ENCODE measurements at regions not wholly inside any gene's neighbourhood (a gene's known extent, or its start where the extent isn't known, plus 50 kb on each side); places are given as distances from the start of the nearest gene placed in this dataset.
"Not testable (repeated sequence)": the region's sequence is repeated elsewhere in the genome, so short reads cannot be mapped to it uniquely, and the experiment has no call there.

- FAIRE-seq, result no peak
Observed at GRCh38 chr9:28365020-28365640, 791.8 kb upstream of the C9orf72 start.

GRCh38 chr9:28365728-28366127, 792.4 kb upstream of the C9orf72 start:
- FAIRE-seq, result no peak

- no peak for FAIRE-seq
Observed at GRCh38 chr9:28378231-28378630, 805.0 kb upstream of the C9orf72 start.

GRCh38 chr9:28379082-28379481, 805.8 kb upstream of the C9orf72 start:
- FAIRE-seq, result no peak

- no peak for FAIRE-seq
Observed at GRCh38 chr9:28389411-28389810, 816.1 kb upstream of the C9orf72 start.

GRCh38 chr9:28394774-28395173, 821.5 kb upstream of the C9orf72 start:
- no peak for FAIRE-seq

GRCh38 chr9:28396058-28396457, 822.8 kb upstream of the C9orf72 start:
- FAIRE-seq, result no peak

- FAIRE-seq, result no peak
Observed at GRCh38 chr9:28407351-28407750, 834.1 kb upstream of the C9orf72 start.

- FAIRE-seq, result no peak
Observed at GRCh38 chr9:28409919-28410318, 836.6 kb upstream of the C9orf72 start.

- no peak for FAIRE-seq
Observed at GRCh38 chr9:28410411-28410810, 837.1 kb upstream of the C9orf72 start.

GRCh38 chr9:28413471-28413870, 840.2 kb upstream of the C9orf72 start:
- no peak for FAIRE-seq

GRCh38 chr9:28423255-28423654, 850.0 kb upstream of the C9orf72 start:
- no peak for FAIRE-seq

- FAIRE-seq, result no peak
Observed at GRCh38 chr9:28435456-28435855, 862.2 kb upstream of the C9orf72 start.

- no peak for FAIRE-seq
Observed at GRCh38 chr9:28439688-28440087, 866.4 kb upstream of the C9orf72 start.

- no peak for FAIRE-seq
Observed at GRCh38 chr9:28443461-28443860, 870.2 kb upstream of the C9orf72 start.

GRCh38 chr9:28444637-28445036, 871.4 kb upstream of the C9orf72 start:
- no peak for FAIRE-seq

GRCh38 chr9:28445211-28445610, 871.9 kb upstream of the C9orf72 start:
- no peak for FAIRE-seq

GRCh38 chr9:28453918-28454317, 880.6 kb upstream of the C9orf72 start:
- no peak for FAIRE-seq

- no peak for FAIRE-seq
Observed at GRCh38 chr9:28456861-28457260, 883.6 kb upstream of the C9orf72 start.

- no peak for FAIRE-seq
Observed at GRCh38 chr9:28464481-28465216, 891.4 kb upstream of the C9orf72 start.

- FAIRE-seq, result no peak
Observed at GRCh38 chr9:28471261-28471660, 898.0 kb upstream of the C9orf72 start.

- FAIRE-seq, result no peak
Observed at GRCh38 chr9:28487561-28487960, 914.3 kb upstream of the C9orf72 start.

GRCh38 chr9:28491121-28491520, 917.8 kb upstream of the C9orf72 start:
- no peak for FAIRE-seq

GRCh38 chr9:28498168-28498567, 924.9 kb upstream of the C9orf72 start:
- FAIRE-seq, result not testable (repeated sequence)

GRCh38 chr9:28502189-28502588, 928.9 kb upstream of the C9orf72 start:
- no peak for FAIRE-seq
